Epithelial cell of proximal tubule (primary cell): ENCODE measurements at regions not wholly inside any gene's neighbourhood (a gene's known extent, or its start where the extent isn't known, plus 50 kb on each side); places are given as distances from the start of the nearest gene placed in this dataset.

ENCODE experiments used
- DNase-seq: peaks from one replicate; pipeline ENCODE4 v3.0.0-alpha.2; 2011; ENCODE audit warnings: low read depth
- H3K4me3 ChIP-seq: 2 replicates; pipeline ENCODE4 v1.5.1; 2011; ENCODE audit warnings: low read depth, mild to moderate bottlenecking, low read length
- TF ChIP-seq, protein P1 (sequence below): conservative IDR thresholded peaks from 2 replicates; pipeline ENCODE4 v1.5.1; 2012; ENCODE audit warnings: low read depth, mild to moderate bottlenecking, low read length

DNA sequence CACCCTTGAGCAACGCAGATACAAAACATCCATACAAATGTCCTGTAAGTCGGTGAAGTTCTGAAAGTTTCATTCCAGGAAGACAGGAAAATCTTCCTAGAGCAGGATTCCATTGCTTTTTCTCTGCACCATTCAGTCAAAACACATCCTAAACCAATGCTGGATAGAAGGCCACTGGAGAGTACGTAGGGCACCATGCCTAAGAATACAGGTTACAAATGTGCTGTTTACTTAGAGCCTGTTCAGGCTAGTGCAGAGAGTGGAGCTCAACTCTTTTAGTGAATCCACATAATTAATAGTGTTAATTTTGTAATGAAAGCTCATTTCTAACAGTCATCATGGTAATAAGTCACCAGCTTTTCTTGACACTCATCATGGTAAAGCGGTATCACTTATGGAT lies 187.6 kb downstream of the NHLRC3 start:
- no peak for DNase-seq
- TF ChIP-seq, protein P1, sequence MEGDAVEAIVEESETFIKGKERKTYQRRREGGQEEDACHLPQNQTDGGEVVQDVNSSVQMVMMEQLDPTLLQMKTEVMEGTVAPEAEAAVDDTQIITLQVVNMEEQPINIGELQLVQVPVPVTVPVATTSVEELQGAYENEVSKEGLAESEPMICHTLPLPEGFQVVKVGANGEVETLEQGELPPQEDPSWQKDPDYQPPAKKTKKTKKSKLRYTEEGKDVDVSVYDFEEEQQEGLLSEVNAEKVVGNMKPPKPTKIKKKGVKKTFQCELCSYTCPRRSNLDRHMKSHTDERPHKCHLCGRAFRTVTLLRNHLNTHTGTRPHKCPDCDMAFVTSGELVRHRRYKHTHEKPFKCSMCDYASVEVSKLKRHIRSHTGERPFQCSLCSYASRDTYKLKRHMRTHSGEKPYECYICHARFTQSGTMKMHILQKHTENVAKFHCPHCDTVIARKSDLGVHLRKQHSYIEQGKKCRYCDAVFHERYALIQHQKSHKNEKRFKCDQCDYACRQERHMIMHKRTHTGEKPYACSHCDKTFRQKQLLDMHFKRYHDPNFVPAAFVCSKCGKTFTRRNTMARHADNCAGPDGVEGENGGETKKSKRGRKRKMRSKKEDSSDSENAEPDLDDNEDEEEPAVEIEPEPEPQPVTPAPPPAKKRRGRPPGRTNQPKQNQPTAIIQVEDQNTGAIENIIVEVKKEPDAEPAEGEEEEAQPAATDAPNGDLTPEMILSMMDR, result no peak
- no peak overlapping the region for H3K4me3 ChIP-seq

DNA sequence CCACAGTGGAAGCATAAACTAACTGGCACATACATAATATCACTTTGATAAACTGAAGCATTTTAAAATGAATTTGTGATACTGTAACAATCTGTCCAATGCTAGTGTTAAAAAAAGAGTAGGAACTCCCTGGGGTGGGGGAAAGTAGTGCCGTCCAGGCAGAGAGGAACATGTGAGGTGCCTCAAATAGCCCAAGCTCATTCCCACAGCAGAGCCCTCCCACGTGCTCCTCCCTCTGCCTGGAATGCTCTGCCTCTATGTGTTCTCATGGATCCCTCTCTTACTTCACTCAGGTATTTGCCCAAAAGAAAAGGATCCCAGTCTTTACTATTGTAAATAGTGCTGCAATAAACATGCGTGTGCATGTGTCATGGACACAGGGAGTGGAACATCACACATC lies 188.1 kb downstream of the NHLRC3 start:
- DNase-seq, result no peak
- no peak overlapping the region for H3K4me3 ChIP-seq
- TF ChIP-seq, protein P1, result no peak

DNA sequence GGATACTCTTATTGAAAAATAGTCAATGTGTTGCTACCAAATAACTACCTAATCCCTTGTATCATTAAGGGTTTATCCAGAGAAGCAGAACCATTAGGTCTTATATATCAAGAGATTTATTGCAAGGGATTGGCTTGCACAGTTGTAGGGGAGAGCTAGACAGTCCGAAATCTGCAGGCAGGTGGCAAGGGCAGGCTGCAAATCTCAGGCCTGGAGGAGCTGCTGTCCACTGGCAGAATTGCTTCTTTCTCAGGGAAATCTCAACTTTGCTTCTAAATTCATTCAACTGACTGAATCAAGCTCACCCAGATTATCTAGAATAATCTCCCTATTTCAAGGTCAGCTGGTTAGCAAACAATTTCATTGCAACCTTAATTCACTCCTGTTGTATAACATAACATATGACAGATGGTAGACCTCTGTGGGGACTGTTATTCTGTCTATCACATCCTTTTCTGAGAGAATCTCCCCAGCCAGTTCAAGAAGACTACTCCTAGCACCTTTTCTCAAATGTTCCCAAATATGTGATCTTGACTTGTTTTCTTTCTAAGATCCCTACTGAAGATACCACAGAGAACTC lies 194.2 kb downstream of the NHLRC3 start:
- TF ChIP-seq, protein P1, result no peak
- no peak for DNase-seq
- no peak overlapping the region for H3K4me3 ChIP-seq

DNA sequence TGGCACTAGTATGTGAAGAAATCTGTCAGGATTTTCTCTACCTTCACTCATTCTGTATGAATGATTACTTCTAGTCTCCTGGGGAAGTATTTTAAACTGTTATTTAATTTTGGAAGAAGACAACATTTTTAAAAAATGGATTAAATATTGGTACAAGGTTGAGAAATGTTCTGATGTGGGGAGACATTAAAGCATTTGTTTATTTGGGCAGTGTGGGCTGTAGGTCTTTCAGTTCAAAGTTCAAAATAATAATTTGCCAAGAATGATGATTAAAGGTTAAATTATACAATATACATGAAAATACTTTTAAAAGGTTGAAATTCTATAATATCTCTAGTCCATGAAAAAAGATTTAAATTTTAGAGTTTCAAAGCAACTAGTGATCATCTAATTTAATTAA lies 194.7 kb downstream of the NHLRC3 start:
- TF ChIP-seq, protein P1, result no peak
- DNase-seq, result no peak
- no peak overlapping the region for H3K4me3 ChIP-seq

DNA sequence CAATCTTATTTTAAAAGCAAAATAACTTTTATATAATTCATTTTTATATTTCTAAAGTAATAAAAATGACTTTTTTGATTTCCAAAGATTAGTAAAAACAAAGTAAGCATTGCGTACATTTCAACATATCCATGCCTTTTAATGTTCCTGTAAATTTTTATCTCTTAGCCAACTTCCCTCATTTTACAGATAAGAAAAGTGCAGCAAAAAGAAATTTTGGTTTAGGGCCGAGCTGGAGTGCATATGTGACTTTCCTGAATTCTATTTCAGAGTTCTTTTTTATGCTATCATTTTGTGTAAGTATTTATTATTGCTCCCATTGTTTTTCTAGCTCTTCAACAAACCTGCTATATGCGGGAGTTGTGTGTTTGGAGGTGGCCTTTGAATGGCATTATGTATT lies 195.3 kb downstream of the NHLRC3 start:
- no peak for DNase-seq
- H3K4me3 ChIP-seq, result no peak overlapping the region
- TF ChIP-seq, protein P1, result no peak

DNA sequence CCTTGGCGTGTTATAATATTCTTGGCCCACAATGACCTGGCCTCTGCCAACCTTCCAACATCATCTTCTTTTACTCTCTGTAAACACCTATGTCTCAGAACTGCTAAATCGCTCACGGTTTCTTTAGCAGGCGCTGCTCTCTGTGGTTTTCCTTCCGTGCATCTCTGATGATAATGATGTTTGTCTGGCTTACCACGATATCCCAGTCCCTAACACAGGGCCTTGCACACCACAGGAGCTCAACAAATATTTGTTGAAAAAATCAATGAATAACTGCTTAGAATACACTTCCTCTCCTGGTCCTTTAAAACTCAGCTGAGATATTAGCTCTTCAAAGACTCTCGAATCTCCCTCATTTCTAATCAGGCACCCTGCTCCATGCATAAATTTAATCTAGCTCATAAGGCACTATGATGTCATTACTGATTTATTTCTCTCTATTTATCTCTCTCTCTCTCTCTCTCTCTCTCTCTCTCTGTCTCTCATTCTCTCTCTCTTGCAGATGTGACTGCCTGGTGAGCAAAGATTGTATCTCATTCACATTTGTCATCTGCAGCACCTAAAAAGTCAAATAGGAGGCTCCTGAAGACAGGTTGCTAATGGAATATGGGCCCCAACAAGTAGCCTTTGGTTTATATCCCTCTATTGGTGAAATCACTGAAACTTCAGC lies 206.4 kb downstream of the NHLRC3 start:
- no peak for DNase-seq
- H3K4me3 ChIP-seq, result no peak overlapping the region
- TF ChIP-seq, protein P1, result no peak

DNA sequence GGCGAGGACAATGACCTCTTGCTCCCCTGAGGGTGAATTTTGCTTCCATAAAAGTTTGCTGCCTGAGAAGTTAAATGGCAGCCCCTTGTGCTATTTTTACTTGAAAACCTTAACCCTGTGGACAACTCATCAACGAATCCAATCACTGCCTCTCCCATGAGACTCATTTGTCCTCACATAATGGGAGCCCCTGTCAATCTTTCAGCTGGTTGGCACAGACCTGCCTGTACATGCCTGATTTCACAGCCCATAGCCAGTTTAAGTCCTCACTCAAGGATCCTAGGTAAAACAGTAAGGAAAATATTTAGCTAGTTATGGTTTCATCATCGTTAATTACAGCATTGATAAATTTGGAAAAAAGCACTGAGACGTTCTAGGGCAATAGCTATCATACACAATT lies 207.4 kb downstream of the NHLRC3 start:
- TF ChIP-seq, protein P1, result no peak
- no peak for DNase-seq
- no peak overlapping the region for H3K4me3 ChIP-seq
